Spleen (tissue), 7 donors: ENCODE measurements at regions not wholly inside any gene's neighbourhood (a gene's known extent, or its start where the extent isn't known, plus 50 kb on each side); places are given as distances from the start of the nearest gene placed in this dataset.

ENCODE experiments used
- CTCF ChIP-seq, 11 experiments: fragments of 200-600 bp in 7 of 11; fragments of 450-650 bp in 4 of 11; sonication (generic) in 4 of 11; IDR thresholded peaks in 8 of 11; conservative IDR thresholded peaks in 3 of 11; 1 replicate in 7 of 11; 2 replicates in 4 of 11; pipeline versions ENCODE4 v1.4.0 to v1.8.0; 2016 to 2021; ENCODE audit warnings: antibody characterized with exemption in 11 of 11, inconsistent platforms in 4 of 11, mild to moderate bottlenecking in 1 of 11
- POLR2A ChIP-seq, 3 donors: fragments of 450-650 bp; IDR thresholded peaks; one replicate each; pipeline ENCODE4 v1.5.1; 2017; ENCODE audit warnings: antibody characterized with exemption in 3 of 3, mild to moderate bottlenecking in 1 of 3
- POLR2AphosphoS5 ChIP-seq, 3 donors: sonication (generic); formaldehyde crosslinking; IDR thresholded peaks; one replicate each; pipeline ENCODE4 v1.5.1; 2017; ENCODE audit warnings: antibody characterized with exemption in 3 of 3
- donor health status: DM: no; HTN: no; CAD: no; lungs with moderate emphysema.
- donor health status: DM: no; HTN: no; CAD: no.
- donor health status: DM: no; HTN: no; CAD: no.

- TF ChIP-seq CTCF (IDR thresholded peaks at IDR 0.05 in 8 of 11, conservative IDR thresholded peaks at IDR 0.05 in 3 of 11) (no peak), POLR2AphosphoS5 (IDR thresholded peaks at IDR 0.05) (no peak), POLR2A (IDR thresholded peaks at IDR 0.05) (no peak)
Measured at GRCh38 chr2:67526283-67526682, 129.2 kb downstream of the ETAA1 start.
